8988T (cell line): ENCODE measurements at regions not wholly inside any gene's neighbourhood (a gene's known extent, or its start where the extent isn't known, plus 50 kb on each side); places are given as distances from the start of the nearest gene placed in this dataset.
A peak's percentile ranks its signal among the peaks of the same experiment; 100 is the strongest.
"Not testable (repeated sequence)": the region's sequence is repeated elsewhere in the genome, so short reads cannot be mapped to it uniquely, and the experiment has no call there.

ENCODE experiments used
- DNase-seq: peaks from one replicate; pipeline ENCODE4 v3.0.0; 2011

DNA sequence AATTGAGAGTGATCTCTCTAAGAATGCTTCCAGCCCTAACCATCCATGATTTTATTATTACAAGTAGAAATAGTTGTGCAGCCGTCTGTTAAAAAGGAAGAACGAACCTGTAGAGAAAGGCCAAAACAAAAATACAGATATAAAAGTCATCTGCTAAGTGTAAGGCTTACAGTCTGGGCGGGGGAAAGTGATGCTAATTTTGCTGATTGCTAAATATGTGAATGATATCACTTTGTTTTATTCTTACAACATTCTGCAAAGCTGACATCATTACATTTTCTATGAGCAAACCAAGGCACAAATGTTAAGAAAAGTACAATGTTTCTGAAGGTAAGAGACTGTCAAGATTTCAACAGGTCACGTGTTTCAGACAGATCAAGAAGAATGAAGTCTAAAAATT, 101.5 kb upstream of the RAP1B start:
- no peak for DNase-seq

DNA sequence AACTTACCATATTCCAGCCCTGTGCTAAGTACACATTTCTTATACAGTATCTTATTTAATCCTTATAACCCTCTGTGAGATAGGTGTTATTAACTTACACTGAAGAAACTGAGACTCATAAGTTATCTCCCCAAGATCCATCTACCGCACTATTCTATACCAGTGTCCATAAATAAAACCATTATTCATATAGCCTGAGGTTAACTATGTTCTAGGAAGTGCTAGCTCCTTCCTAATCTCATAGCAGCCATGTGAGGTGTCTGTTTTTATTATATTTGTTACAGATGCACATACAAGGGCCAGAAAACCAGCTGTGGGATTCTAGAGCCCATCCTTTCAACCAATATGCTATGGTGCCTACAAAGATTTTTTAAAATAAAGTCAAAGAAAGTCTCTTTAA, 100.3 kb upstream of the RAP1B start:
- no peak for DNase-seq

DNA sequence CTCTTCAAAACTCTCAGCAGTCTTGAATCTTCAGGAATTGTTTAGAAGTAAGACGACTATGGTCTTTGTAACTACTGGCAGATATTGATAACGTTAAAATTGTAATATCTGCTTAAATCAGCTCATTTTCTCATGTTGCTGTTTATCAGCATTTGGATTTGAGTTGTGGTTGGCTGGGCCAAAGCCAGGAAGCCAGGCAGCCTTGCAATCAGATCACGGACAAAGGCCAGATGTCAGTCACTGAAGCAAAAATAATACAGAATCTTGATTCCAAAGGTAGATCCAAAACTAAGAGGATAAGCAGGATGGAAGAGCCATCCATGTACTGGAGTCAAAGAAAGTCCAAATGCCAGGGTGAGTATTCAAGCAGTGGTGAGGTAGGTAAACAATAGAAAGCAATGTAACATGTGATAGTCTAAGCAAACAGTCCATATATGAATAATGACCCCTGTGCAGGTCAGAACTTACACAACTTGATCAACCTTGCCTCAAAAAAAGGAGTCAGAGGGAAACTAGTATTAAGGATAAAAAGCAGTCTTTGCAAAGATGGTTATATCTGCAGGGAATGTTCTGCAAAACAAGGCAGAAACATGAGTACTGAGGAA, 95.8 kb upstream of the RAP1B start:
- DNase-seq: no peak

DNA sequence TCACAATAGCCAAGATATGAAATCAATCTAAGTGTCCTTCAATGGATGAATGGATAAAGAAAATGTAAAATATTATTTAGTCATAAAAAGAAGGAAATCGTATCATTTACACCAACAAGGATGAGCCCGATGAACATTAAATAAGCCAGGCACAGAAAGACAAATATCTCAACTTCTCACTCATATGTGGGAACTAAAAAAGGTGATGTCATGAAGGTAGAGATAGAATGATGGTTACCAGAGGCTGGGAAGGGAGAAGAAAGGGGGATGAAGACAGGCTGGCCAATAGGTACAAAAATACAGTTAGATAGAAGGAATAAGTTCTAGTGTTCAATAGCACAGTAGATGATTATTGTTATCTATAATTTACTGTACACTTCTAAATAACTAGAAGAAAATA, 94.9 kb upstream of the RAP1B start:
- DNase-seq: no peak

DNA sequence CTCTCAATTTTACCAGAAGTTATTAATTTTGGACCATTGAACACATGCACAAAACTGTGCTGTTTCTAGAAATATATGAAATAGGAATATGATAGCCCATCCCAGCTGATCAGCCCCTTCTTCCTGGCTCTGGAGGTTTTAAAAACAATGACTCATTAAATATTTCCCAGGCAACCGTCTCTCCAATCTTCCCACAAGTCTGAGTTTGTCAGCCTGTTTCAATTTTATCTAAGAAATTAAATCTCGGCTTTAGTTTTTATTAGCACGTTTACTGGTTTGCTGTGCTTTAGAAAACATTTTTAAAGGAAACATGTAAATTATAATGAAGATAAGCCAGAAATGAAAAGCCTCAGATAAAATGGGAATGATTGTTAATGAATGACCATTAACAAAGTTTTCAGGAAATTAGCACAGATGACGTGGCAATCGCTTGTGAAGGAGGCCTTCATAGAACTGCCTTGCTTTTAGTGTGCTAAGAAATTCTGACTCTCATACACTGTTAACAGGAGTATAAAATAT, 89.3 kb upstream of the RAP1B start:
- no peak for DNase-seq

DNA sequence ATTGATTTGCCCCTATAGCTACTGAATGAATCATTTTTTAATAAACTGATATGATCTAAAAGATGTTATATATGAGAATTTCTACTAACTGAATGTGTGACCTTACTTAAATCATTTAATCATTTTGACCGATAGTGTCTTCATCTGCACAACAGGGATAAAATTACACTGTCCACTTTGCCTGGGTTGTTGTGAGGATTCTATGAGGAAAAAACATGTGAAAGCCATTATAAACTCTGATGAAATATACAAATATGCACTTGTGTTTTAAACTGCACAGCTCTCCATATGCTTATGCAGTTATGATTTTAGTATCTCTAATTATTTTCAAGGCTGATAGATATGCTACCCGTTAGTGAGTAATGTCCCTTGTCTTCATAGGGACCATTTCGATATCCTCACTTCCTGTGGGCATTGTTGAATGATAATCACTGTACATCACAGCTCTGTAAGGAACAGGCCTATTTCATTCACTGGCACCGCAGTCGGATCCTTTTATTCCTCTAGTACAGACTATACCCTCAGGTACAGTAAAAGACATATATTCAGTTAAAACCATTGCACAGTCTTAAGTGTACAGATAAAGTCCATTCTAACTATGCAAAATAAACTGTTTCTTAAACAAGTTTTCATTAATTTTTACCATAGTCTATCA, 88.7 kb upstream of the RAP1B start:
- DNase-seq: no peak

DNA sequence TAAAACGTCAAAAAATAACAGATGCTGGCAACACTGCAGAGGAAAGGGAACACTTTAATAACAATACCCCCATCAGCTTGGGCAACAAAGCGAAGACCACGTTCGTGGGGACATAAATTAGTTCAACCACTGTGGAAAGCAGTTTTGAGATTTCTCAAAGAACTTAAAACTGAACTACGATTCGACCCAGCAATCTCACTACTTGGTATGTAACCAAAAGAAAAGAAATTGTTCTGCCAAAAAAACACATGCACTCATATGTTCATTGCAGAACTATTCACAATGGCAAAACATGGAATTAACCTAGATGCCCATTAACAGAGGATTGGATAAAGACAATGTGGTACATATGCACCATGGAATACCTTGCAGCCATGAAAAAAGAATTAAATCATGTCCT, 81.2 kb upstream of the RAP1B start:
- DNase-seq: no peak

DNA sequence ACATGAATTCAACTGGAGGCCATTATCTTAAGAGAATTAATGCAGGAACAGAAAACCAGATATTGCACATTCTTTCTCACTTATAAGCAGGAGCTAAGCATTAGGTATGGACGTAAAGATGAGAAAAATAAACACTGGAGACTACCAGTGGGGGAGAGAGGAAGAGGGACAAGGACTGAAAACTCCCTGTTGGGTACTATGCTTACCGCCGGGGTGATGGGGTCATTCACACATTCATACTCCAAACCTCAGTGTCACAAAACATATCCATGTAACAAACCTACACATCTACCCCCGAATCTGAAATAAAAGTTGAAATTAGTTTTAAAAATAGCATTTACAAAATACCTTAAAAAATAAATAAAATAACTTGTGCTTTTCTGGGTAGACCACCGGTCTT, 80.8 kb upstream of the RAP1B start:
- no peak for DNase-seq

DNA sequence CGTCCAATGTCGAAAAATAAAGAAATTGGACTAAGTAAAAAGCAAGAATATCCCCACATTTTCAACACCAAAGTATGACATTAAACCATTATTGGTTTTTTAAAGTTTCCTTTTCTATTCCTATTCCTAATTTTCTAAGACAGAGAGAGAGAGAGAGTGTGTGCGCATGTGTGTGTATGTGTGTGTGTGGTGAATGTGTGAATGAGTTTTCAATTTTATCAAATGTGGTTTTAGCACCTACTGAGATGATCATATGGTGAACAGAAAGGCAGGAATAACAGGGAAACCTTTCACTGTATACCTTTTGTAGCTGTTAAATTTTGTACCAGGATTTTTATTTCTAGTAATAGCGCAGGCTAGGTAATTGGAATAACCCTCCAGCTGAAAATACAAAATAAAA, 80.4 kb upstream of the RAP1B start:
- DNase-seq: no peak

DNA sequence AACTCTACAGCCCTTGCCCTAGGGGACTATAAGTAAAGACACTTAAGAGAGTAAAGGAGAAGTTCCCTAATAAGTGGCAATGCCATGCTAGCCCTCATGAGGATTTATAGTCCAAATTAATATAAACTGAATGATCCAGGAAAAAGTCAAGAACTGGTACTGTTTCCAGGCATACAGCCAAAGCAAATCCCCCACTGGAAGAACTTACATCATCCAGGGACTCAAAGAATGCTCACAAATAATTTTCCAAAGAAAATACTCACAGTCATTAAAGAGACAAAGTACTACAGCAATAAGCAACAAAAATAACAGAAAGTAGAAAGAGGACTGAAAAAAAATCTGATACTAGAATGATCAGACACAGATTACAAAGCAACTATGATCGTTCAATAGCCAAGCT, 79.7 kb upstream of the RAP1B start:
- DNase-seq: no peak

DNA sequence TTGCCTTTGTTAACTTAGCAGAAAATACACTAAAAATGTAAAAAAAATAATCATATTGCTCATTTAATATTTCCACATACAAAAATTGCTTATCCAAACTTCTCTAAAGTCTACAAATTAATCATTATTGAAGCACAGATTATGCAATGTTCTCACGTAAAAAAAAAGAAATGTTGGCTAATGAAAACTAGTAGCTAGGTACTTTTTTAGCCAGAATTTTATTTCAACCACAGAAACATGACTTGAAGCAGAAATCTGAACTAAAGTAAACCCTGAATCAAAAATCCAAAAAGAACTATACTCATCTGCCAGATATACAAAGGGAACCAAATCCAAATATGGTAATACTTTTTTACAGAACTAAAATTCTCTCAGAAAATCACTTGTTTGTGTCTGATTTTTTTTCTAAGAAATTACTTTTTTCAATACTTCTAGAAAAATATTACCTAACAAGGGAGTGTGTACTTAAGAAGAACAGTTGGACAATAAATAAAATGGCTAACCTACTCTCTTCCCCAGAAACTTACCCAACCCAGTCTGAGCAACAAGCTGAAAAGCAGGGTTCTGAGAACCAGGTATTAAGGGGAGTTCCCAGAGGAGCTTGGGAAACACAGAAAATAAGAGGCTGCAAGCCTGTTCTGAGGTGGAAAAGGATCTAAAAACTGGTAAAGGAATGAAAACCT, 78.4 kb upstream of the RAP1B start:
- DNase-seq: no peak

DNA sequence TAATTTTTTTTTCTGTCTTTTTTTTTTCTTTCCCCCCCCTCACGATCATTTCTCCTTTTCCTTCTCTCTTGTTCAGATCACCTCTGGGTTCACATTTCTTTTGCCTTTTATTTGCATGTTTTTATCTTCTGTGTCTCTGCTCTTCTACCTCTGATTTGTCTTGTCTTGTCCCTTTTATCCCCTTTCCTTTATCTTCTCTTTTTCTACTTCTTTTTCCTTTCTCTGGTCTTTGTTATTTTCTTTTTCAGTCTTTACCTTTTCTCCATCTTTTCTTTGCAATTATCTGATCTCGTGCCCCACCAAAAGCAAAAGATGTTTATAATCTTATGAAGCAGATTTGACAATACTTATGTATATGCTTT, 77.8 kb upstream of the RAP1B start:
- DNase-seq: no peak

DNA sequence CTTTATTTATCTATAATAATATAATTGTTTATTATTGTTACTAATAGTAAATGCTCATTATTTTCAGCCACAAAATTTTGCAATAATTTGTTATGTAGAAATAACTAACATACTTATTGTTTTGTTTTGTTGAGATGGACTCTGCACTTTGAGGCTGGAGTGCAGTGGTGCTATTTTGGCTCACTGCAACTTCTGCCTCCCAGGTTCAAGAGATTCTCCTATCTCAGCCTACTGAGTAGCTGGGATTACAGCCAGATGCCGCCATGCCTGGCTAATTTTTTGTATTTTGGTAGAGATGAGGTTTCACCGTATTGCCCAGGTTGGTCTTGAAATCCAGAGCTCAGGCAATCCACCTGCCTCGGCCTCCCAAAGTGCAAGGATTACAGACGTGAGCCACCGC, 76.6 kb upstream of the RAP1B start:
- DNase-seq: no peak

DNA sequence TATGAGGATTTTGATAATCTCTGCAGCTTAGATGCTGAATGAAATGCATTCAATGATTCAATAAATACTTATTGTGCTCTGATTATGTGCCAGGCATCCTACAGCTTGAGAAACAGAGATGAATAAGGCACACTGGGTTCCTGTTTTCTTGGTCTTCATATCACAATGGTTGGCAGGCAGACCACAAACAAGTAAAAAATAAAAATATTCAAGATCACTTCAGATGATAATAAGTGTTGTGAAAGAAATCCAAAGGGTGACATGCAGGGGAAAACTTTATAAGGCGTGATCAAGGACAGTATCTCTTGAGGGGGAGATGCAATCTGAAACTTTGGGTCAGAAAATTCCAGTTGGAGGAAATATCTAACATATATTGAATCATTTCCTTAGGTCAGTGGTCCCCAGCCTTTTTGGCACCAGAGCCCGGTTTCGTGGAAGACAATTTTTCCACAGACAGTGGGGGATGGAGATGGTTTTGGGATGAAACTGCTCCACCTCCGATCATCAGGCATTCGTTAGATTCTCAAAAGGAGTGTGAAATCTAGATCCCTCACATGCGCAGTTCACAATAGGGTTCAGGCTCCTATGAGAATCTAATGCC, 73.7 kb upstream of the RAP1B start:
- no peak for DNase-seq

DNA sequence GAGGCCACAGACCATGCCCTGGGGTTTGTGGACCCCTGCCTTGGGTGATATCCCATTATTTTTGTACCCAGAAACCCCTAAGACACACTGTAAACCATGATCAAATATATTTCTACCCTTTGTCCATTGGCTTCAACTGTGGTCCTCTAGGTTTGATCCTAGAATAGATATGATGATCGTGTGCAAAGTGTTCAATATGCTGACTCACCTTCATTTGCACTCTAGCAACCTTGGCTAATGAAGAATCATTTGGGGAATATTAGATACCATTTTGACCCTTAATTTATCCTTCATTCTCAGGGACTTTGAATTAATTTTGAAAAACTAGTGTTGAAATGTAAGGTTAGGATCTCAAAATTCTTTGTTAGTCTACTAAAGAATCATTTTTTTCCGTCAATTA, 73.1 kb upstream of the RAP1B start:
- no peak for DNase-seq

DNA sequence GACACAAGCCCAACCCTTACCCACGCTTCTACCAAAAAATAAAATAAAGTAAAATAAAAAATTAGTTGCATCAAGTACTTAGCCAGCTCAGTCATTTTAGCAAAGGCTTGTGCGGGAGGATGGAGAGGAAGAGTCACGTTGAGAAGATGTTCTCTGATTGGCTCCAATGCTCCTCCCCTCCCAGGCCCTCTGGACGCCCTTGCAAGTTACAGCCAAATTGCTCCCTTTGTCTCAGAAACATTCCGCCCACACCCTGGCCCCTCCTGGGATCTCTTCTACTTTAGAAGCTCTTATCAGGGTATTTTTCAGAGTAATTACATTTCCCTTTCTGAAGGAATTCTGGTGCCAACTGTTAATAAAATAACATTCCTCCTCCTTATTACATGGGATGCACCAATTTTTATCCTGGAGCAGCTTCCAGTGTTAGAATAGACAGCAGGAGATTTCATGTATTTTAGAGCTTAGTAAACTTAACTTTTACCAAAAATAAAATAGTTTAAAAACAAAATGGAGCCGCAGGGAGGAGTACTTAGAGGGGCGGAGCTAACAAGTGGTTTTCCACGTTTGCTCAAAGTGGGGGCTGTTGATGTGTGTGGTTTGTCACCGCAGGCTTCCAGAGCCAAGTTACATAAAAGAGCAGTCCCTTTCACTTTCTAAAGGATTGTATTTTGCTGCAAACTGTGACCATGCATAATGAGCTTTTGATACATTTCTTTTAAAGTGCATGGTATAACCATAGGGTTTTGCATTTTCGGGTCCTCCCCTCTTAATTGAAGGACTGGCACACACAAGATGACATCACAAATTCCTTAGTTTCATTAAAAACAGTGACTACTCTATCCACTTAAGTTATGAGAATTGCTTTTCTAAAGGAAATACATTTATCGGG, 71.7 kb upstream of the RAP1B start:
- no peak for DNase-seq

DNA sequence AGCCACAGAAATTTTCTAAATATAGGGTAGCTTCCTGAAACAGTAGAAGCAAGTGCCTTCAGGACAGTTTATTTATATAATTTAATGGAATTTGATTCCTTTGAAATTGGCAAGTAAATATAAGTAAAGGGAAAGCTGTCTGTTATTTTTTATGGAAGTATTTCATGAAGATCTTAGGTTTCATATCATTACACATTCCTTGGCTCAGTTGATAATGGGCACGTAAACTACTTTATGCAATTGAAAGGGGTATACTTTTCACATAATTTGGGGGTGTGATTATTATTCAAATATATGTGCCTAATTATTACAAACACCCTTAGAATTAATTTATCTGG, 71.1 kb upstream of the RAP1B start:
- DNase-seq: no peak

DNA sequence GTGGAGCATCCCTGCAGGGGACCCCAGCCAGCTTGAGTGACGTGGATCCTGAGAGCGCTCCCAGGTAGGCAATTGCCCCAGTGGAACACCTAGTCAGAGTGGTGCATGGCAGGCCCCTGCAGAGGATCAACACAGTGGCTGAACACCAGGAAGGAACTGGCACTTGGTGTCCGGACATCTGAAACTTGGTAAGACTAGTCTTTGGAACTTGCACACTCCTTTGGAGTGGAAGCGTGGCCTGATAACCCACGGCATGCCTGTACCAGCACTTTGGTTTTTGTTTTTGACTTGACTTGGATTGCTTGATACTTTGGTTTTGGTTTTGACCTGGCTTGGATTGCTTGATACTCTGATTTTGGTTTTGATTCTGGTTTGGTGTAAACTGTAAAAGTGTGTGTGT, 69.9 kb upstream of the RAP1B start:
- not testable (repeated sequence) for DNase-seq

DNA sequence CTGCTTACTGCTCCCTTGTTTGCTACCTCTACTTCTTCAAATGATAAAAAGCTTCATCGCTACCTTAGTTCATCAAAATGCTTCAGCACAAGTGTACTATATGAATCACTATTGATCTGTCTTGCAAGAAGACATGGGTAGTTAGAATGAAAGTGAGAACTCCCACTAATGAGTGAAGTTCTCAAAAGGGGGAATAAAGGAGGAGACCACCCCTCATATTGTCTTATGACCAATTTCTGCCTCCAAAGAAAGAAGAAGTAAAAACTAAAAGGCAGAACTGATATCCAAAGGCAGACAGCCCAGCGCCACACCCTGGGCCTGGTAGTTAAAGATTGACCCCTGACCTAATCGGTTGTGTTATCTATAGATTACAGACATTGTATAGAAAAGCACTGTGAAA, 63.4 kb upstream of the RAP1B start:
- not testable (repeated sequence) for DNase-seq

DNA sequence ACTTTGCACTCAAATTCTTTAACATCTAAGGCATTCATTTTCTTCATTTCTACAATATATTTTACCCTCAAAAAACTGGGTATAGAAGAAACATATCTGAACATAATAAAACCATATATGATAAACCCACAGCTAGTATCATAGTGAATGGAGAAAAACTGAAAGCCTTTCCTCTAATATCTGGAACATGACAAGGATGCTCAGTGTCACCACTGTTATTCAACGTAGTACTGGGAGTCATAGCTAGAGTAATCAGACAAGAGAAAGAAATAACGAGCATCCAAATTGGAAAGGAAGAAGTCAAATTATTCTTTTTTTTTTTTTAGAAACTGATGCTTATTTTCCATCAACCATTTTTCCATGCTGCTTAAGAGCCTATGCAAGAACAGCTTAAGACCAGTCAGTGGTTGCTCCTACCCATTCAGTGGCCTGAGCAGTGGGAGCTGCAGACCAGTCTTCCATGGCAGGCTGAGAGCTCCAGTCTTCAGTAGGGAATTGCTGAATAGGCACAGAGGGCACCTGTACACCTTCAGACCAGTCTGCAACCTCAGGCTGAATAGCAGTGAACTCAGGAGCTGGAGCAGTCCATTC, 58.0 kb upstream of the RAP1B start:
- not testable (repeated sequence) for DNase-seq

DNA sequence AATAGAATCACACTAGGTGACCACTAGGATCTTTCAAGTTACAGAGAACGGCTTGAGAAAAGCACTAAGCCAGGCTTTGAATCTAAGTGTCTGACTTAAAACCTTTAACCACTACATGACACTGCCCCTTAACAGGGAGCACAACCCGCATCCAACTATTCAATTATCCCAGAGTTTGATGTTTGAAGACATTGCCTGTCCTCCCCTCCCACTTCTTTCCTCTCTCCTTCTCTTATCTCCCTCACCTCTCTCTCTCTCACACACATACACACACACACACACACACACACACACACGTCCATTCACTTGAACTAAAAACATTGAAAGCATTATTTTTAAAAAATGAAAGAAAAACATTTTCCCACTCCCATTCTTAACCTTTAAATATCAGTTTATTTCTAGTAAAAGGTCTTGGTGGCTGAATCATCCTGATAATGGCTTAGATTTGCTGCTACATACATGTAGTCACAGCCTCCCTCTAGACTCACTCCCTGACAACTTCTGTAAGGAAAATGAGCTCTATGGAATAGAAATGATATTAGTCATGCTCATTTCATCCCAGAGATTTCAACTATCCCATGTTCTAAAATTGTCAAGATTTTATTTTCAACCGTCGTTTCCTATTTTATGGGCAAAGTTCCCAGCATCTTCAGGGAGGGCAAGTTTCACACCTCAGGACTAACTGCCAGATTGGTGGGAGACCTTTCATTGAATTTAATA, 53.5 kb upstream of the RAP1B start:
- peak; percentile 22 for DNase-seq

DNA sequence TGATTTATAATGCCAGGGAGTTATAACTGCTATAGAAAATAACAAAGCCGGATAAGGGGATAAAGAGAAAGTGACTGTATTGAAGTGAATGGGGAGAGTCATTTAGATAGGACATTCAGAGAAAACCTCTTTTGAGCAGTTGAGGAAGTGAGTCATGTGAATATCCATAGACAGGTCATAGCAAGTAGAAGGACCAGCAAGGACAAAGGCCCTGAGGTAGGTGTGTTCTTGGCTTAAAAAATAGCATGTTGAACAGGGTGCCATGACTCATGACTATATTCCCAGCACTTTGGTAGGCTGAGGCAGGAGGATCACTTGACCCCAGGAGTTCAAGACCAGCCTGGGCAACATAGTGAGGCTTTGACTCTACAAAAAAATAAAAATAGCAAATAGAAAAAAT, 51.5 kb upstream of the RAP1B start:
- no peak for DNase-seq
